GM19023 (cell line): ENCODE measurements at regions not wholly inside any gene's neighbourhood (a gene's known extent, or its start where the extent isn't known, plus 50 kb on each side); places are given as distances from the start of the nearest gene placed in this dataset.

Experiments
- ATAC-seq: cut with Tn5 transposase; IDR thresholded peaks from one replicate; pipeline ENCODE4 v1.9.1; 2021; ENCODE audit warnings: mild to moderate bottlenecking, moderate library complexity; ENCODE audit not compliant: unreplicated experiment

DNA sequence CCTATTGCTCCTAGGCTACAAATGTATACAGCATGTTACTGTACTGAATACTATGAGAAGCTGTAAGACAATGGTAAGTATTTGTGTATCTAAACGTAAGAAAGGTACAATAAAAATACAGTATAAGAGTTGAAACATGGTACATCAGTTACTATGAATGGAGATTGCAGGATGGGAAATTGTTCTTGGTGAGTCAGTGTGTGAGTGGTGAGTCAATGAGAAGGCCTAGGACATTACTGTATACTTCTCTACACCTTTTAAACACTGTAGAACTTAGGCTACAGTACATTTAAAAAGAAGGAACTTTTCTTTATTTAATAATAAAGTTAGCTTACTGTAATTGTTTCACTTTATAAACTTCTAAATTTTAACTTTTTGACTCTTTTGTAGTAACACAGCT is 2603.2 kb downstream of the PCDH7 start:
- no peak for ATAC-seq

DNA sequence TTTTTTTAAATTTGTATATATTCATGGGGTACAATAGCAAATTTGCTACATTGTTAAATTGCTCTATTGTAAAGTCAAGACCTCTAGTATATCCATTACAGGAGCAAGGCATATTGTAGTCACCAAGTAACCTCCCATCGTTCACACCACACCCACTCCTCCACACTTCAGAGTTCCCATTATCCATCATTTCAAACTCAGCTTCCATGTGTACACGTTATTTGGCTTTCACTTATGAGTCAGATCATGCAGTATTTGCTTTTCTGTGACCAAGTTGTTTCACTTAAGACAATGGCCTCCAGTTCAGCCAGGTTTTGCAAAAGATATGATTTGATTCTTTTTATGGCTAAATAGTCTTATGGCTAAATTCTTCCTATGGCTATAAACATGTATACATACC is 2614.2 kb downstream of the PCDH7 start:
- ATAC-seq = no peak

GRCh38 chr4:33339762-33340161 is 2619.6 kb downstream of the PCDH7 start:
- no peak for ATAC-seq

DNA sequence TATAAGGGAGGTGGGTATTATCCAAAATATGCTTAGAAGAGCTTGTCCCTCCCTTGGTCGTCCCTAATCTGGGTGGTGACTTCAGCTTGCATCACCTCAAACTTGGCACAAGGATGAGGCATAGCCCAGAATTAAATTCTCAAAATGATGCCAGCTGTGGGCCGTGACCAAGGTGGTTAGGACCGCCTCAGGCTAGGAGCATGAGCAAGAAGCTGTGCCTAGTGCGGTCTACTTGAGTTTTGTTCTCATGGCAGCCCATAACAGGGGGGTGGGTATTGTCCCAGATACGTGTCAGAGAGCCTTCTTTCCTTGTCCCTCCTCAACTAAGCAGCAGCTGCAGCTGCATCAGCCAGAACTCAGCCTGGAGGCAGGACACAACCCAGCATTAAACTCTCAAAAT is 2620.0 kb downstream of the PCDH7 start:
- no peak for ATAC-seq

DNA sequence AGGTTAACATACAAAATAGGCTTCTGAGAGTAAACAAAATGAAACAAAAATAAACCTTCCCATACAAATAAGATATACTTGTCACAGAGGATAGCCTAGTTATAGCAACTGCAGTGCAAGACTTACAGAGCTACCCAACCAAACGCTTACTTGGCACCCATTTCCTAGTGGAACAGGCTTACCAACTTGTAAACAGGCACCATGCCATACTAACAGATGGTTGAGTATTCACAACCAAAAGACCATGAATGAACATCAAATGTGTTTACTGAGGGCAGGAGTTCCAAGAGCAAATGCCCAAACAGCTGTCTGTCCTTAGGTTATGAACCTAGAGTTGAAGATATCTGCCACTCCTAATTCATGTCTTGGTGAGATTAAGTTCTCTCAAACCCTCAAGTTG is 2629.2 kb downstream of the PCDH7 start:
- ATAC-seq = no peak

DNA sequence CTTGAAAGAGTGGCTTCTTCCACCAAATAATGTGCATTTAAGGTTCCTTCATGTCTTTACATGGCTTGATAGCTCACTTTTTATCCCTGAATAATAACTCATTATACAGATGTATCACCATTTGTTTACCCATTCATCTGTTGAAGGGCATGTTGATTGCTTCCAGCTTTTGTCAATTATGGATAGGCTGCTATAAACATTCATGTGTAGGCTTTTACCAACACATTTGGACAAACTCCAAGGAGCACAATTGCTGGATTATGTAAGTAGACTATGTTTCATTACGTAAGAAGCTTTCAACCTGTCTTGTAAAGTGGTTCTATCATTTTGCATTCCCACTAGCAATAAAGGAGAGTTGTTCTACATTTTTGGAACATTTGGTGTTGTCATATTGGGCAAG is 2637.0 kb downstream of the PCDH7 start:
- ATAC-seq = no peak

DNA sequence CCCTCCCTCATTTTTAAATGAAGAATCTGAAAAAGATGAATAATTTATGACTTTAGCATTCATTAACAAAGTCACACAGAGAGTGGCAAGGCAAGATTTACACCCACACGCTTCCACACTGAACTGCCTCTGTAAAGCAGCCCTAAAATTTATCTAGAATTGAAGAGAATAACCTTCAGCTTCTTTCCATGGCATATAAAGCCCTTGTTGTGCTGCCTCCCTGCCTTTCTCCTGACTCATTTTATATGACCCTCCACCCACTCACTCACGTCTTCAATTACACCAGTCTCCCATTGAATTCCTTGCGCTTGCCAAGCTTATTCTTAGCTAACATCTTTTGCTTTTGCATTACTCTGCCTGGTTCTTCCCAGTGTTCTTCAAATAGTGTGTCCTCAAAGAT is 2649.3 kb downstream of the PCDH7 start:
- no peak for ATAC-seq

DNA sequence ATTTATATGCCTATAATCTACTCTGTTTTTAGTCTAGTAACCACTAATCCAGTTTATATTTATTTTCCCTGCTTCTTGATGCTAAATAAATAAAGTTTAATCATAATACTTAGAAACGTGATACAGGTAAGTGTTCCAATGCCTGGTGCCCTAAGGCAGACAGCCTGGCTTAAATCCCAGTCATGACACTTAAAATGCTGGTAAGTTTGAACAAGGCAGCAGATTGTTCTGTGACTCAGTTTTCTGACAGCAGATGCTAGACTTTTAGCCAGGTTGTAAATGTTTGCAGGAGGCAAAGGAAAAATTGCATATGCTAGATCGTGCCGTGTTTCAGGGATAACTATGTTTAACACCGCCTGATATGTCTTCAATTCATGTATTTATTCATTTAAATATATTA is 2661.6 kb downstream of the PCDH7 start:
- ATAC-seq = no peak

DNA sequence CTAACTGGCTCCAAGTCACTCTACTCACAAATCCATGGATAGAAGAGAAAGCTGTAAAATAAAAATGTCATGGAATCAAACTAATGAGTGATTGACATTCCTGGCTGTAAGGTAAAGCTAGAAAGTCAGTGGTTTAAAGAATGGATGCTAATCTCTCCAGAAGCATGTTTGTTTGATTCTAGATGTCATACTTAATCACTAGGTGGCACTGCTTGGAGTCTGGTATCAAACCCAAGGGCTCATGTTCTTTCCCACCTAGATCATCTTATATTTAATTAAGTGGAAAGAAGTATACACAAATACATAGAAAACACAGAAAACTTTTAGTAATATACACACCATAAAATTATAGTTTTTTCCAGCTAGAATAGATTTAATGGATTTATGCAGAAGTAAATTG is 2666.6 kb downstream of the PCDH7 start:
- no peak for ATAC-seq

- ATAC-seq = no peak
Measured at GRCh38 chr4:33390976-33391375, 2670.8 kb downstream of the PCDH7 start.

GRCh38 chr4:33395731-33396485 is 2675.7 kb downstream of the PCDH7 start:
- no peak for ATAC-seq

- no peak for ATAC-seq
Measured at GRCh38 chr4:33400504-33400903, 2680.3 kb downstream of the PCDH7 start.

- ATAC-seq = no peak
Measured at GRCh38 chr4:33407496-33407895, 2687.3 kb downstream of the PCDH7 start.

GRCh38 chr4:33411182-33411581 is 2691.0 kb downstream of the PCDH7 start:
- no peak for ATAC-seq

- ATAC-seq = no peak
Measured at GRCh38 chr4:33421887-33422286, 2701.7 kb downstream of the PCDH7 start.

- ATAC-seq = no peak
Measured at GRCh38 chr4:33422656-33423055, 2702.5 kb downstream of the PCDH7 start.

GRCh38 chr4:33425936-33426335 is 2705.8 kb downstream of the PCDH7 start:
- no peak for ATAC-seq

- ATAC-seq = no peak
Measured at GRCh38 chr4:33427676-33428075, 2707.5 kb downstream of the PCDH7 start.

DNA sequence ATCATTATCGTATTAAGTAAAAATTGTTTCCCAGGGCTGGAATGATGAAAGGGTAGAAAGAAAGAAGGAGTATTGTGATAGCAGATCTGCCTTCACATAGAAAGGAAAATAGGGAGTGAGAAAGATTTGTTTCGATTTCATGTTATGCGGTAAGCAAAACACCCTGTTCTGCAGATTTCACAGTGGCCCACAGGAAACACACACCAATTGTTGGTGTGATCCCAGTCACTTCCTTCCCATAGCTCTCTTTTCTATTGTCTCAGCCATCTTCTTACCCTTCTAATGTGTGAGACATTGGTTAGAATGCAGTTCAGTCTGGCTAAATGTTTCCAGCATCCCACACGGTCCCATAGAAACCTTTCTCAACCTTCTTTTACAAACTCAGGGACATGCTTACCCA is 2709.8 kb downstream of the PCDH7 start:
- no peak for ATAC-seq

DNA sequence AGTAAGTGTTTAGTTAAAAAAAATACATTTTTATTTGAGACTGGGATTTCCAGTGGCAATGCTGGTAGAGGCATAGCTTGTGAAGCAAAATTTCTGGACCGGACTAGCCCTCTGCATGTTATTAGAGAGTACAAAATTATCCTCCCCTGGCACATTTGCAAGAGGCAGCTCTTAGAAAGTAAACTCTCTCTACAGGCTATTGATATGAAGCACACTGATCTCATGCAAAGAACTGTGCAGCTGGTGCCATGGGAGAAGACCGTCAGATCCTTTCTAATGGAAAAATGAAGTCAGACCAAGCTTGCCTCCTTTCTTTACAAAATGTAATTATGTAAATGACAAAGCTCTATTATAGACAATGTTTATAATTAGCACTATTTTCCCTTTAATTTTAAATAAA is 2717.2 kb downstream of the PCDH7 start:
- no peak for ATAC-seq

DNA sequence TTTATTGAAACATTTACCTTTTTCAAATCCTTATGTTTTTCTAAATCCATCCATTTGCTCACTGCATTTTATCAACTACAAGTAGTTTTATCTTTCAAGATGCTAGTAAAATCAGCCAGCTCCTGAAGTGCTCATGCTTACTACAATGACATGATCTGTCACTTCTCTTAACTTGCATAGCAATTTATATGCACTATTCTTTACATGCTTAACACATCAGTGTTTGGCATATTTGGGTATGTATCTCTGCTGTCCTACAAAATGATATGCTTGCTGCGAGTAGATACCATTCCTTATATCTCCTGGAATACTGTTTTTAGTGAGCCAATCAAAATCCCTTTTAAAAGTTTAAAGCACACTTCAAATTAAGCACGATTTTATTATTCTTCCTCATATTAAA is 2726.8 kb downstream of the PCDH7 start:
- ATAC-seq = no peak

DNA sequence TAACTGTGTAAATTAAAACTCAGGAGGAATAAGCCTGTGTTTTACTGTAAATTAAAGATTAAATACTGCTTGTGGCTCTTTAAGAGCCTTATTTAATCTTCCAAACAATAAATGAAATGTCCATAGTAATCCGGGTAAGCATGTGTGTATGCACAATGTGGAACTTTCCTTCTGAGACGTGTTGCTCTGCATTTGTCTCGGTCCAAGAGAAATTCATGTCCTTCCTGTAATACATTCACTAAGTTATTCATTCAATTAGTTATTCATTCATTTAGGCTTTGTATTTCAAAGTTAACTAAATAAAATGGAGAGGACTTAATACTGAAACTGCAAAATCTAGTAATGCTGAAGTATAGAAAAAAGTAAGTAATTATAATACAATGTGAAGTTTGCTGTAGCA is 2728.8 kb downstream of the PCDH7 start:
- ATAC-seq = no peak

GRCh38 chr4:33453436-33453835 is 2733.3 kb downstream of the PCDH7 start:
- ATAC-seq = no peak
